ENCODE measurements at regions not wholly inside any gene's neighbourhood (a gene's known extent, or its start where the extent isn't known, plus 50 kb on each side); places are given as distances from the start of the nearest gene placed in this dataset.

- TF ChIP-seq, protein P1, sequence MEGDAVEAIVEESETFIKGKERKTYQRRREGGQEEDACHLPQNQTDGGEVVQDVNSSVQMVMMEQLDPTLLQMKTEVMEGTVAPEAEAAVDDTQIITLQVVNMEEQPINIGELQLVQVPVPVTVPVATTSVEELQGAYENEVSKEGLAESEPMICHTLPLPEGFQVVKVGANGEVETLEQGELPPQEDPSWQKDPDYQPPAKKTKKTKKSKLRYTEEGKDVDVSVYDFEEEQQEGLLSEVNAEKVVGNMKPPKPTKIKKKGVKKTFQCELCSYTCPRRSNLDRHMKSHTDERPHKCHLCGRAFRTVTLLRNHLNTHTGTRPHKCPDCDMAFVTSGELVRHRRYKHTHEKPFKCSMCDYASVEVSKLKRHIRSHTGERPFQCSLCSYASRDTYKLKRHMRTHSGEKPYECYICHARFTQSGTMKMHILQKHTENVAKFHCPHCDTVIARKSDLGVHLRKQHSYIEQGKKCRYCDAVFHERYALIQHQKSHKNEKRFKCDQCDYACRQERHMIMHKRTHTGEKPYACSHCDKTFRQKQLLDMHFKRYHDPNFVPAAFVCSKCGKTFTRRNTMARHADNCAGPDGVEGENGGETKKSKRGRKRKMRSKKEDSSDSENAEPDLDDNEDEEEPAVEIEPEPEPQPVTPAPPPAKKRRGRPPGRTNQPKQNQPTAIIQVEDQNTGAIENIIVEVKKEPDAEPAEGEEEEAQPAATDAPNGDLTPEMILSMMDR (IDR thresholded peaks at IDR 0.05; ENCODE audit: insufficient read depth, low read length, poor library complexity, severe bottlenecking): no peak
- no peak for TF ChIP-seq EZH2phosphoT487 (conservative IDR thresholded peaks at IDR 0.05; ENCODE audit: low read length)
These were observed 449.7 kb upstream of the KLHL4 start for GRCh38 chrX:87067795-87068369.
